ENCODE measurements at regions not wholly inside any gene's neighbourhood (a gene's known extent, or its start where the extent isn't known, plus 50 kb on each side); places are given as distances from the start of the nearest gene placed in this dataset.
A peak's percentile ranks its signal among the peaks of the same experiment; 100 is the strongest.

DNA sequence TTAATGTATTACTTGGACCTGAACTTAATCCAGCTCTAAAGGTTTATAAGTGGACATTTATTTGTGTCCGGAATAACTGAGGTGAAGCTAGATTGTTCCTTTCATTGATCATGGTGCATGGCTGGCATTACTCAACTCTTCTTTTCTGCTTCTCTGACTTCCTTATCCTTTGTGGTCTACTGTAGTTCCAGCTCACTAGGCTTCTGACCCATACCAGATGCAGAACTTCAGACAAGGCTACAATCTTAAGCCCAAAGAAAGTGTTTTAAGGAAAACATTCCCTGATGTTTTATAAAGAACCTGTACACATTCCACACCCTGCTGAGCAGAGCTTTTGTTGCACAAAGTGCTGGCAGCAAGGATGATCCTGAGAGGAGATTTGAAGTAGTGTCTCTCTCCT is 250.8 kb upstream of the TGFBR2 start:
- DNase-seq (ENCODE audit: low read depth), result peak; percentile 59

DNA sequence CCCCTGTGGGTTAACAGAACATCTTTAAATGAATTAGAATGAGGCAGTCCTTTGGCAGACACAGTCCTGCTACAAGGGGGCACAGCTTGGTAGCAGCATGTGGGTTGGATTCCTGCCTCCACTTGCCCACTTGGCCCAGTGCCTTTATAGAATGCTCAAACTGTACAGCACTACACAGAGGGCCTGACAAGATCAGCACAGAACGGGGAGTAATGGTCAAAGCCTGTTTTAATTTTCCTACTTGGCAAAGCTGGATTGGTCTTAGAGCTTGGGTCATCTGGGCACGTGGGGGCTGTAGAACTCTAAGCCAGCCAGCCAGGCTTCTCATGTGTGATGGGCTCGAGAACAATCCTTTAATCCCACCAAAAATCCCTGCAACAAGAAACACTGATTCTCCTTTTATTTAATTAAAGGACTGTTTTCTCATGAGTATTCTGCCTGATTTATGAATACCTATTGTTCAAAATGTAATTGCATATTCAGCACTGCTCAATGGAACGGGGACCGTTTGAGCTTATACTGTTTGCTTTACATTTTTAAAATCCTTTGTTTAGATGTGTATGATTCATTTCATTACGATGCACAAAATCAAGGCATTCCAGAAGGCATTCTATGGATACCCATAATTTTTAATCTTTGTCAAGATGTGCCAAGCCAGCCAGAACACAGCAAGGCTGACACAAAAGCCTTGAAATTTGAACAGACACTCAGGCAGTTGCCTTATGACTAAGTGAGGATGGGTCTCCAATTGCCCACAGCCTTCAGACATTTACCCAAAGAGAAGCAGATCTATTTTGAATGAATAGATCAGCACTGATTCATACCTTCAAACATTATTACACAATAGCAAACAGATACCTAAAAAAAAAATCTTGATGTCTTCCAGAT is 249.3 kb upstream of the TGFBR2 start:
- DNase-seq (ENCODE audit: low read depth), result peak; percentile 54

DNA sequence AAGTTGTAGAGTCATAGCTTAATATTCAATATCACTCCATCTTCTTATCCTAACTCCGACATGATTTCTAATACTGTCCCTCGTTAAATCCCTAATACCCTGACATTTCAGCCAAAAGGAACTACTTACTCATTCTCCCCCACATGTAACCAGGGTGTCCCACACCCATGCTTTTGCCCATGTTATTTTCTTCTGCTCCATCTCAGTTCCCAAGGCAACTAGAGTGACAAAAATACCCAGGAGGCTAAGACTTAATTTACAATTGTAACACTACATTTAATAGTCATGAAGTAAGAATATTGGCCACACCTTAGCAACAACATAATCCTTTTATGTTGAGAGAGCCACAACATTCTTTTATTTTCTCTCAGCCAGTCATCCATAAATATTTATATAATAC is 248.5 kb upstream of the TGFBR2 start:
- no peak for DNase-seq (ENCODE audit: low read depth)

- DNase-seq (ENCODE audit: low read depth), result no peak
These were observed 247.5 kb upstream of the TGFBR2 start for GRCh38 chr3:30358871-30359270.

GRCh38 chr3:30368978-30369377 is 237.4 kb upstream of the TGFBR2 start:
- peak; percentile 72 for DNase-seq (ENCODE audit: low read depth)

- peak; percentile 61 for DNase-seq (ENCODE audit: low read depth)
These were observed 235.6 kb upstream of the TGFBR2 start for GRCh38 chr3:30370681-30371271.

DNA sequence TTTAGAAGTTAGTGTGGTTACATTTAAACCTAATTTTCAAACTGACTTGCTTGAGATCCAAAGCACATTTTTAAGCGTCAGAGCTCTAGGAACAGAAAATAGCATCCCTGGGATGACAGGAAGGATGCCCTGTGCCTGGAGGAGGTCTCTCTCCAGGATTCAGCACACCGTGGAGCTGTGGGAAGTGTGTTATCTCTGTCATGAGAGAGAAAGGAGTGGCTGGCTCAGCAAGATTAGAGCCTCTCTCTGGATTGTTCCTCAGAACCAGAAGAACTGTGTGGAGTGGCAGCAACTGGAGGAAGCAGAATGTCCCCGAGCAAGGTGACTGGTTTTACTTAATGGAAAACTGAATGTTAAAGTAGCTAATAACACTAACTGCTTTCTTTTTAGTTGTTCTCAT is 233.6 kb upstream of the TGFBR2 start:
- no peak for DNase-seq (ENCODE audit: low read depth)

GRCh38 chr3:30384546-30385072 is 221.8 kb upstream of the TGFBR2 start:
- DNase-seq (ENCODE audit: low read depth), result no peak

- DNase-seq (ENCODE audit: low read depth), result no peak
These were observed 213.3 kb upstream of the TGFBR2 start for GRCh38 chr3:30393079-30393478.

DNA sequence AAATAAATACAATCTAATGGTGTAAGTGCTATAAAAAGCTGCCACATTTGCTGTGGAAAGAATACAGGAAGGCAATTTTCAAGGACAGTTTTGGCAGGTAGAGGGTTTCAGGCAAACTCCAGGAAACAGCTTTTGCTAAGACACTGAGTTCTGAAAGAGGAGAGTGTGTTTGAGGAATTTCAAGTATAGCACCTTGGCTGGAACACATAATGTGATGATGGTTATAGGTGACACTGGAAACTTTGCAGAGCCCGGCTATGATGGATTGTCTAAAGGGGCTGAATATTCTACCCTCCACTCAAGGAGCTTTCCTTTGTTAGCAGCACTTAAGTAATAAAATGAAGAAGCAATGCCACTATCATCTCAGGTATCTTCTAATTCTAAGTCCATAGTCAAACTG is 209.4 kb upstream of the TGFBR2 start:
- DNase-seq (ENCODE audit: low read depth), result no peak

DNA sequence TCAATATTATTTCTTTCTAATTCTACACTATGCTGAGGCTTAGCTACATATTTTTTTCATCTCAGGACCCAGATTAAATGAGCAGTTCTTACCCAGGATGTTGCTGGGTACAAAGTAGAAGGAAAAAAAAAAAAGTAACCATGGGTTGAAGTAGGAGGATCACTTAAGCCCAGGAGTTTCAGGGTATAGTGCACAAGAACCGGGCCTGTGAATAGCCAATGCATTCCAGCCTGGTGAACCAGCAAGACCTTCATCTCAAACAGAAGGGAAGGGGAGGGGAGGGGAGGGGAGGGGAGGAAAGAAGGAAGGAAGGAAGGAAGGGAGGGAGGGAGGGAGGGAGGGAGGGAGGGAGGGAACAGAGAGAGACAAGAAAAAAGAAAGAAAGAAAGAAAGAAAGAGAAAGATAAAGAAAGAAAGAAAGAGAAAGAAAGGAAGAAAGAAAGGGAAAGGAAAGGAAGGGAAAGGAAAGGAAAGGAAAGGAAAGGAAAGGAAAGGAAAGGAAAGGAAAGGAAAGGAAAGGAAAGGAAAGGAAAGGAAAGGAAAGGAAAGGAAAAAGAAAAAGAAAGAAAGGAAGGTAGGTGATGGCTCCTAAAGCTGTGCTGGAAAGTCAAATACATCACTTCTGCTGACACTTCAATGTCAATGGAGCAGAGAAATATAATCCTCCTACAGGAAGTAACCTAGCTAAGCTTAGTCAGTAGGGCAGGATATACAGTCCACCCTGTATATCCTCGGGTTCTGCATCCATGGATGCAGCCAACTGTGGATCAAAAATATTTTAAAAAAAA is 206.8 kb upstream of the TGFBR2 start:
- DNase-seq (ENCODE audit: low read depth), result peak; percentile 61

DNA sequence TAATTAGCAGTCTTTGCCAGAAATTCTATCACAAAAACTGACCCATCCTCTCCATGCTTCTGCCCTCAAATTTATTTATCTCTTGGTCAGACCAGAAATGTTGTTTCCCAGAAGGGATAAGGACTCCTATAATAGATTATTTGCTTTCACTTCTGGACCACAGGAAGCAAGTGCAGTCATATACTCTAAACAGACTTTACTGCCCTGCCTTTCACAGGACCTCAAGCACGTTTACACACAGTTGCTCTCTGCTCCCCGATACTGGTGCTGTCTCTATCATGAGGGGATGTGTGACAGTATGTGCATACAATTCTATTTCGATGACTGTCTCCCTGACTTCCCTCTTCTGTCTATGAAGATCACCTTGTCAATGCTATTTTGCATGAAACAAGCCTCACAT is 205.5 kb upstream of the TGFBR2 start:
- peak; percentile 27 for DNase-seq (ENCODE audit: low read depth)

DNA sequence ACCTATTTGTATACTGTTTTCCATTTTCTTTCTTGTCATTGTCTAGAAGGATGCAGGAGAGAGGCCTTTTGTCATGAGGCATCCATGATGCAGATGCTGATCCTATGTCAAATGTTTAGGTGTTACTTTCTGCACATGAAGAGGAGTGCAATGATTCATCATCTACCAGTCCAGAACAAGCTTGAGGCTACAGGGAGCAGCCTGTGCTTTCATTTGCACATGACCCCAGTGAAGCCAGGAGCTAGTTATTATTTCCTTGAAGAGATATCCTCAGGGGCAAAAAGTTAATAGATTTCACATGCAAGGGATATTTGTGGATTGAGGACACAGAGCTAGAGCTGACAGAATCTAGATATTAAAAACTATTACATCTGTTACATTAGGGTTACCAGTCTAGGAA is 204.4 kb upstream of the TGFBR2 start:
- DNase-seq (ENCODE audit: low read depth), result peak; percentile 56

DNA sequence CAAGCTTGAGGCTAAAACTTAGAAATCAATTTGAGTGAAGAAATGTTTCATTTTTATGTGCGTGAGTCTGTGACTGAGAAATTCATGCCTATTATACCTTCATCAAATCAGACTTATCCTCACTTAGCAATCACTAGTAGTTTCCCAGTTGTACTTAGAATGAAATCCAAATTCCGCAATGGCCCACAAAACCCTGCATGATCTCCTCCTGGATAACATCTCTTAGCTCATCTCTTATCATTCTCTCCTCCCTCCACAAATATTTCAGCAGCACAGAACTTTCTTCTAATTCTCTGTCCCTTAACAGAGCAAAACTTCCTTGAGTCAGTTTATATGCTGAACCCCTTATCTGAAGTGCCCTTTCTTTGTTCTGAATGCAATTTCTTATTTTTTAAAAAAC is 198.8 kb upstream of the TGFBR2 start:
- peak; percentile 28 for DNase-seq (ENCODE audit: low read depth)

GRCh38 chr3:30408105-30408557 is 198.3 kb upstream of the TGFBR2 start:
- DNase-seq (ENCODE audit: low read depth), result peak; percentile 64

DNA sequence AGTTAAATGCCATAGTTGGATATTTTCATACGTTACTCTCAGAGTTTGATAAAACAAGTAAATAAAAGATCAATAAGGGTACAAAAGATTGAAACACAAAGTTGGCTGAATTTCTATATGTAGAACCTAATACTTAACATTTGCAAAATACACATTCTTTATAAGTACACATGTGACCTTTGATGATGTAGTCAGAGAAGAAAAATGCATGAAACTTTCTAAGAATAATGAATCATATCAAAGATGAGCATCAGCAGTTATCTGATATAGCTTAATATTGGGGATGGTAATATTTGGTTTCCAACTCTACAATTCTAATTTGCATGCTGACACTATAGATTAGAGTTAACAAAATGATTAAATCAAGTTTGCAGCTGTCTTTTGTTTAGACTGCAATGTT is 188.0 kb upstream of the TGFBR2 start:
- peak; percentile 64 for DNase-seq (ENCODE audit: low read depth)

GRCh38 chr3:30421266-30421665 is 185.1 kb upstream of the TGFBR2 start:
- peak; percentile 88 for DNase-seq (ENCODE audit: low read depth)

DNA sequence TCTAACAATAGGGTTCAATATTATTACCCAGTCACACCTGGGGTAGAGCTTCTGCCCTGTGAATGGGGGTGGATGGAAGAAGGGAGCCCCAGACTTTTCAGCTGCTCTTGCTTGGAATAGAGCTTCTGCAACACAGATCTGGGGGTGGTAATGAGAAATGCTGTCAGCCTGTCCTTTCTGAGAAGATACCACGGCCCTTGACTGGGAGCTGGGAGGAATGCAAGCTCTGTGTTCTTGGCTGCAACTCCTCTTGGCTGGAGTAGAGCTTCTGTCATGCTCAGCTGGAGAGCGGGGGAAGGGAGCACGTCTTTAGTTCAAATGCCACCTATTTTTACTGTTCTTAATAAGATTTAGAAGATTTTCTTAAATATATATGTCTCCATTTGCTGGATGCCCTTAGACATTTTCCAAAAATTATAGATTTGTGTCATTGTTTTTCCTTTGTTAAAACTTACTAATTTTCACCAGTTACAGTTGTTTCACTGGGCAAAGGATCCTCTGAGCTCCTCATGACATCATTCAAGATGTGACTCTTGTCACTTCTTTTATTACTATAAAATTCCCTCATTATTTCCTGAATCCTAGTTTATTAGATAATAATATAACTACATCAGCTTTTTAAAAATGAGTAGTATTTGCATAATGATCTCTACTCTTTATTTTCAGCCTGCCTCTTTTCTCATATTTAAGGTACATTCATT is 180.0 kb upstream of the TGFBR2 start:
- peak; percentile 93 for DNase-seq (ENCODE audit: low read depth)

DNA sequence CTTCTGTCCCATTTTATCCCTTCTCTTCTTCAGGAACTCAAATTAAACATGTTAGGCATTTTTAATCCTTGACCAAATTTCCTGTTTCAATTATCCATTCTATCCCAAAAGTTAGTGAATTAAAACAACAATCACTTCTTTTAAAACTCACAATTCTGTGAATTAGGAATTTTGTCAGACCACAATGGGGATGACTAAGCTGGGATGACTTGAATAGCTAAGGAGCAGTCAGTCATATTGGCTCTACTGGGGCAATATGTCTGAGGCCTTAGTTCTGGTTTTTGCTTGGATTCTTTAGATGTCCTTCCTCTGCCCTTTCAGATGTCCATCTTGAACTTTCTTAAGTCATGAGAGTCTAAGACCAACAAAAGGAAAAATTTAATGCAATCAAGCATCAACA is 178.2 kb upstream of the TGFBR2 start:
- DNase-seq (ENCODE audit: low read depth), result peak; percentile 78

DNA sequence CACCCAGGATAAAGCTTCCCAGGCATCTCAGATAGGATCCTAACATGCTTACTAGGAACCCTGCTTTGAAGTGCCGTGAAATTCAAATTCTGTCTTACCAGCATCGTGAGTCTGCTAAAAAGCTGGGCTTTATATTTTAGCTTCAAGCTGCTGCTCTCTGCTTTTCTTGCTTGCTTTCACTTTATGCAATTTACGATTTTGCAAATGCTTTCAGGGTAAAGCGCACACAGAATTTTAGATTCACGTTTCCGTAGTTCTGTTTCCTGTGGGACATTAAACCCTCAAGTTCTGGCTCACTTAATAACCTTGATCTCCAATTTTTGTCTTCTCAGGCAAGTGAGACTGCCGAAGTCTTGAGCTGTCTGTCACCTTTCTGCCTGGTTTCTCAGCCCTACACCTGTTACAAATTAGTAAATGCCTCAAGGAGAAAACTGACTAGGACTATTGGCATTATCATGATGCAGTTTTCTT is 170.5 kb upstream of the TGFBR2 start:
- no peak for DNase-seq (ENCODE audit: low read depth)

DNA sequence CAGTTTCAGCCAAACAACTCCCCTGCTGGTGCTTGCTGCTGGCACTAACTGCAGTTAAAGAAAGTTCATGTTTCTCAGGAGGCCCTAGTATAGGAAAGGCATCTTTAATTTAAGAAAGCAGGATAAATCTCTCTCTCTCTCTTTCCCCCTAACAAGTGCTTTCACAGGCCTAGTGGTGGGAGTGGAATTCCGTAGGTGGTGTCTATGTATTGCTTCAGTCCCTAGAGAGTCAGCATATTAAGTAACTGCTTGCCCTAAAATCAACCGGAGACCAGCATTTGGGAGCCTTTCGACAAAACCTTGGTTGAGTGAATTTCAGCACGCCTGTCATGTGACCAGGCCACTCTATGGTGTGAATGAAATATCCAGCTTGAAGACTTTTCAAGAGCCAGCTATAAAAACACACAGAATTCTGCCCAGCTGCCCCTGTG is 169.2 kb upstream of the TGFBR2 start:
- DNase-seq (ENCODE audit: low read depth), result peak; percentile 70

GRCh38 chr3:30438126-30438525 is 168.3 kb upstream of the TGFBR2 start:
- DNase-seq (ENCODE audit: low read depth), result no peak
